ENCODE measurements at regions not wholly inside any gene's neighbourhood (a gene's known extent, or its start where the extent isn't known, plus 50 kb on each side); places are given as distances from the start of the nearest gene placed in this dataset.

- DNase-seq (ENCODE audit: low spot score), result no peak
Observed at GRCh38 chr1:229105109-229105508, 165.8 kb upstream of the RAB4A start.

GRCh38 chr1:229105822-229106525 is 164.9 kb upstream of the RAB4A start:
- no peak for DNase-seq (ENCODE audit: low spot score)

GRCh38 chr1:229106526-229107125 is 164.3 kb upstream of the RAB4A start:
- no peak for DNase-seq (ENCODE audit: low spot score)

GRCh38 chr1:229107304-229107815 is 163.6 kb upstream of the RAB4A start:
- DNase-seq (ENCODE audit: low spot score), result no peak

- DNase-seq (ENCODE audit: low spot score), result no peak
Observed at GRCh38 chr1:229107972-229108371, 162.9 kb upstream of the RAB4A start.

GRCh38 chr1:229108598-229109201 is 162.2 kb upstream of the RAB4A start:
- DNase-seq (ENCODE audit: low spot score), result peak; percentile 84

- no peak for DNase-seq (ENCODE audit: low spot score)
Observed at GRCh38 chr1:229109320-229109761, 161.6 kb upstream of the RAB4A start.

- DNase-seq (ENCODE audit: low spot score), result no peak
Observed at GRCh38 chr1:229110986-229111385, 159.9 kb upstream of the RAB4A start.

- no peak for DNase-seq (ENCODE audit: low spot score)
Observed at GRCh38 chr1:229111703-229112319, 159.1 kb upstream of the RAB4A start.

- DNase-seq (ENCODE audit: low spot score), result no peak
Observed at GRCh38 chr1:229112832-229113548, 157.9 kb upstream of the RAB4A start.

- no peak for DNase-seq (ENCODE audit: low spot score)
Observed at GRCh38 chr1:229114315-229114714, 156.6 kb upstream of the RAB4A start.

GRCh38 chr1:229114850-229115365 is 156.0 kb upstream of the RAB4A start:
- no peak for DNase-seq (ENCODE audit: low spot score)

GRCh38 chr1:229116114-229116513 is 154.8 kb upstream of the RAB4A start:
- DNase-seq (ENCODE audit: low spot score), result no peak

- DNase-seq (ENCODE audit: low spot score), result peak; percentile 73
Observed at GRCh38 chr1:229117664-229118300, 153.1 kb upstream of the RAB4A start.

GRCh38 chr1:229118477-229119061 is 152.3 kb upstream of the RAB4A start:
- DNase-seq (ENCODE audit: low spot score), result no peak

- peak; percentile 56 for DNase-seq (ENCODE audit: low spot score)
Observed at GRCh38 chr1:229119161-229119560, 151.8 kb upstream of the RAB4A start.

GRCh38 chr1:229119876-229120275 is 151.0 kb upstream of the RAB4A start:
- no peak for DNase-seq (ENCODE audit: low spot score)

GRCh38 chr1:229121845-229122436 is 149.0 kb upstream of the RAB4A start:
- DNase-seq (ENCODE audit: low spot score), result no peak

GRCh38 chr1:229122606-229123005 is 148.3 kb upstream of the RAB4A start:
- DNase-seq (ENCODE audit: low spot score), result no peak

GRCh38 chr1:229124116-229124515 is 146.8 kb upstream of the RAB4A start:
- no peak for DNase-seq (ENCODE audit: low spot score)

All from HT-29 (cell line).